GM19035 (cell line): ENCODE measurements at regions not wholly inside any gene's neighbourhood (a gene's known extent, or its start where the extent isn't known, plus 50 kb on each side); places are given as distances from the start of the nearest gene placed in this dataset.
A peak's percentile ranks its signal among the peaks of the same experiment; 100 is the strongest.

ENCODE experiments used
- ATAC-seq: cut with Tn5 transposase; IDR thresholded peaks from one replicate; pipeline ENCODE4 v1.9.1; 2021; ENCODE audit not compliant: unreplicated experiment

DNA sequence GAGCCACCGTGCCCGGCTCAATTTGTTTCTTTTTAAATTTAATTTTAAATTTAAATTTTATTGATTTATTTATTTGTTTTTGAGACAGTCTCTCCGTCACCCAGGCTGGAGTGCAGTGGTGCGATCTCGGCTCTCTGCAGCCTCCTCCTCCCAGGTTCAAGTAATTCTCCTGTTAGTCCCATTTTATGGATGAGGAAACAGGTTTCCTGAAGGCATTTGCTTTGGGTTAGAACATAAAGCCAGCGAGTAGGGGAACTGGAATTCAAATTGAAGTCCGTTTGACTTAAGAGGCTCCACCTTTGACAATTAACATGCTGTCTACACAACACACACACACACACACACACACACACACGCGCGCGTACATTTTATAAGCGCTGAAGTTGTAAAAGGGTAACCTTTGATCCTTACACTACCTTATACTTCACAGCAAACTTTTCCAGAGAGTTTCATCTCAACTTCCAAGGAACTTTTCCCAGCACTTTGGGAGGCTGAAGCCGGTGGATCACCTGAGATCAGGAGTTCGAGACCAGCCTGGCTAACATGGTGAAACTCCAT is 232.0 kb downstream of the BCAS1 start:
- ATAC-seq: no peak

DNA sequence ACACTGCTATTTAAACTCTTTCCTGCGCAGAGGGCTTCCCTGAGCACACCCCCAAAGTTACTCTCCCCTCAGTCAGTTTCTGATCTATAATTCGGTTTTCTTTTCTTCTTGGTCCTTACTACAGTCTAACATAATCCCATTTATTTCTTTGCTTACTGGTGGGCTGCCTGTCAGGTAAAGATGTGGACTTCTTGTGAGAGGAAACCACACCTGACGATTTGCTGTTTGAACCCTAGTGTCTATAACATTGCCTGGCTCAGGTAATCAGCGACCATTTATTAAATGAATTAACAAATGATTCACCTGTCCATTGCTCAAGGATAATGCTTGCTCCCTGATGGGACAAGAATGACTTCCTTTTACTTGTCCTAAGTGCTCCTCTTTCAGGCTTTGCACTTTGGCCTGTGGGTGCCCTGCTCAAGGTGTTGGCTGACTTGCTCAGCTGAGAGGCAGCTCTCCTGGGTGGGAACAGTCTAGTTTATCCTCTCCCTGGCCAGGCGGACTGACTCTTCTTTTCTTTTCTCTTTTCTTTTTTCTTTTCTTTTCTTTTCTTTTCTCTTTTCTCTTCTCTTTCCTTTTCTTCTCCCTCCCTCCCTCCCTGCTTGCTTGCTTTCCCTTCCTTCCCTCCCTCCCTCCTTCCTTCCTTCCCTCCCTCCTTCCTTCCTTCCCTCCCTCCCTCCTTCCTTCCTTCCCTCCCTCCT is 233.1 kb downstream of the BCAS1 start:
- no peak for ATAC-seq

DNA sequence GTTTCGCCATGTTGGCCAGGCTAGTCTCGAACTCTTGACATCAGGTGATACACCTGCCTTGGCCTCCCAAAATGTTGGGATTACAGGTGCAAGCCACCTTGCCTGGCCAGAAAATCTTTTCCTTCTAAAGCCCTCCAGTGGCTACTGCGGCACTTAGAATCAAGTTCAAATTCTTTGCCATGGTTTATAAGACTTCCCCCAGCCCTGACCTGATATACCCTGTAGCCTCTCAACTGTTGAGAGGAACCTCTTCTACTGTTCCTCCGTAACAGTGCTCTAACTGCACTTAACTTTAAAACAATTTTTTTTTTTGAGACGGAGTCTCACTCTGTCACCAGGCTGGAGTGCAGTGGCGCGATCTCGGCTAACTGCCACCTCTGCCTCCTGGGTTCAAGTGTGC is 235.6 kb downstream of the BCAS1 start:
- no peak for ATAC-seq

DNA sequence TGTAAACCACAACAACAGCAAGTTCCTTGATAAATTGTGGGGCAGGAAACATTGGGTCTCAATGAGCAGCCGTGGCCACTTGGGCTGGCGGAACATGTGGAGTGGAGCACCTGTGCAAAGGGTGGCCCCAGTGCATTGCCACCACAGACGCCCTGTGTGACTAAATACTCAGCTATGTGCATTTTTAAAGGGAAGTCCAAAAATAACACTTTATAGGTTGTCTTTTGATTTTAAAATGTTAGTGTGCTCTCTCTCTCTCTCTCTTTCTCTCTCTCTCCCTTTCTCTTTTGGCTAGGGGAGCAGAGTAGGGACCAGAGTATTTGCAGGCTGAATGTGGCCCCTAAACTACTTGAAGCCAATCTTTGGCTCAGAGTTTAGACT is 236.3 kb downstream of the BCAS1 start:
- no peak for ATAC-seq

DNA sequence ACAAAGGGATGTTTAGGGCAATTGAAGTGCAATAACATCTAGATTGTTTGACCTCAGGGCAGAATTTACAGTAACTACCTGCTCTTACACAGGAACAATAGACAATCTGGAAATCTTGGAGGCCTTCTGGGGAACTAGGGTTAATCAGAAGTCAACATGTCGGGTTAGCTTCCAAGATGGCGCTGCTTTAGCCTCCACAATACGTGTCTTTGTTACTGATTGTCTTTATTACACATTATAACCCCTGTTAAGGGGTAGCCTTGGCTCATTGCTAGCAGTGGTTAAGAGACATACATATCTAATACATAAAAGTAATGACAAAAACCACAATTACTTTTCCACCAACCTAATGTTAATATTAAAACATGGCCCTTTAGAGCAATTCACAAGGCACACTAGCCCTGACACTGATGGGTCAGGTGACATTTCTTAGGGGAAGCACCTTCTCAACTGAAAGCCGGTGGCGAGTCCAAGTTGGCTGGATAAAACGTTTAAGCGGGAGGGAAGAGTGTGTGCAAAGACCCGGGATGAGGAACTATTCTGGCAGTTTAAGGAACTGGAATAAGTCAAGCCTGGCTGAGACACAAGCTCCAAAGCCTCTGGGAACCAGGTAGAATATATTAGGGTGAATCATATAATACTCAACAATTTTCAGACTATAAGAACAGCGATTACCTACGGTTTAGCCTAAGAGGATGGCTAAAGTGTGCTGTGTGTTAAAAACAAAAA is 236.9 kb downstream of the BCAS1 start:
- no peak for ATAC-seq

DNA sequence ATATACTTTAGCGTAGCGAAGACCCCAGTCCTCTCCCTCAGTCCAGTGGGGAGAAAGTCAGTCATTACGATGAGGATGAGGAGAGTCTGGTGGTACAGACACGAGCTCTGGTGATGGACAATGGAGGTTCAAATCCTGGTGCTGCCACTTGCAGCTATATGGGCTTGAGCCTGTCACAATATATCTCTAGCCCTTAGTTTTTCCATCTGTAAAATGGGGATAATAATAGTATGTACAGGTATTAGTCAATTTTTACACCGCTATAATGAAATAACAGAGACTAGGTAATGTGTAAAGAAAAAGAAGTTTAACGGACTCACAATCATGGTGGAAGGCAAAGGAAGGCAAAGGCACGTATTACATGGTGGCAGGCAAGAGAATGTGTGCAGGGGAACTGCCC is 237.9 kb downstream of the BCAS1 start:
- no peak for ATAC-seq

DNA sequence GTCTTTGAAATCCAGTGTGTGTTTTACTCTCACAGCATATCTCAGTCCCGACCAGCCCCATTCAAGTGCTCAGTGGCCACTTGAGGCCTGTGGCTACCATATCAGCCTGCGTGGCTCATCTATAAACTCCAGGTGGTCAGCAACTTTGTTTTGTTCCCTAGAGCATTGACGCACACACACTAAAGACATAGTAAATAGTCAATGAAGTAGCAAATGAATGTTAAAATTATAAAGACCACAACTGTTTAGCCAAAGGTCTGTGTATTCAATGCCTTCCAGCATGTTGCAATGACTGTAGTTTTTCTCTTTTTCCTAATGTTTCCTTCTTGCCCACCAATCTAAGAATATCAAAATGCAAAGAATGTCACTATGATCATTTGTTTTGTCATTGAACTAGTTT is 238.2 kb upstream of the ZNF217 start:
- no peak for ATAC-seq

DNA sequence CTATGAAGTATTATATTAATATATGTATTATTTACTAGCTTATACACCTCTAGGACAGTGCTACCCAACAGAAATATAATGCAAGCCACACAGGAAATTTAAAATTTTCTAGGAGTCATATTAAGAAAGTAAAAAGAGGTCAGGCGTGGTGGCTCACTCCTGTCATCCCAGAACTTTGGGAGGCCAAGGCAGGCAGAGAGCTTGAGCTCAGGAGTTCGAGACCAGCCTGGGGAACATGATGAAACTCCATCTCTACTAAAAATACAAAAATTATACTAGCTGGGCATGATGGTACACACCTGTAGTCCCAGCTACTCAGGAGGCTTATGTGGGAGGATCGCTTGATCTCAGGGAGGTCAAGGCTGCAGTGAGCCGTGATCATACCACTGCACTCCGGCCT is 237.6 kb upstream of the ZNF217 start:
- no peak for ATAC-seq

DNA sequence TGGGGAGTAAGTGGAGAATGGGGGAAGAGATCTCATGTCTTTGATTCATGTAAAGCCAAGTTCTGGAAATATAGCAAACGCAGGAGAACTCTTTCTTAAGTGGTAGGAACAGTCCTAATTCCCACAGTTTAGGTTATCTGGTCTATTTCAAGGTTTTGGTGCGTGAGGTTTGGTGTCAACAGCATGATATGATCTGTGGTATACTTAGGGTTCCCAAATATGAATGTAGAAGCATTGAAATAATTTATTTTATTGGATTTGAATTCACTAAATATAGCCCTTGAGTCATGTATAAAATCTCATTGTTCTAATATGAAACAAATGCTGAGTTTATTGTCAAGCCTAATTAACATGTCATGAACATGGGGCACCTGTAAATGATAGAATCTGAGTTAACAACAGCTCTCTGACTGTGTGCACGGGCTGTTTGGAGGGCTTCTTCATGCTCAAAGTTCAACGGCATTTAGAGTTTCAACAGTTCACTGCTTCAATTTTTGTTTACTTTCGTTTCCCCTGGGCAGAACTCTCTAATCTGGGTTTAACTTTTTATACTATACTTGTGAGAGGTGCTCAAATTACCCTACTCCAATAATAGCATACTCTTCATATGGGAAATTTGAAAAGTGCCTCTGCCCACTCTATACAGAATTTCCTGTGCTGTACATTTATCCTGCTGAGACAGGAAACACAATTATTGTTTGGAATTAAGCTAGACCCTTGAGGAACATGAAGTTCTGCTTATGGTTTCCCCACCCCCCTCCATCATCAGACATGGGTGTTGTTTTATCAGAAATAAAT is 236.3 kb upstream of the ZNF217 start:
- no peak for ATAC-seq

DNA sequence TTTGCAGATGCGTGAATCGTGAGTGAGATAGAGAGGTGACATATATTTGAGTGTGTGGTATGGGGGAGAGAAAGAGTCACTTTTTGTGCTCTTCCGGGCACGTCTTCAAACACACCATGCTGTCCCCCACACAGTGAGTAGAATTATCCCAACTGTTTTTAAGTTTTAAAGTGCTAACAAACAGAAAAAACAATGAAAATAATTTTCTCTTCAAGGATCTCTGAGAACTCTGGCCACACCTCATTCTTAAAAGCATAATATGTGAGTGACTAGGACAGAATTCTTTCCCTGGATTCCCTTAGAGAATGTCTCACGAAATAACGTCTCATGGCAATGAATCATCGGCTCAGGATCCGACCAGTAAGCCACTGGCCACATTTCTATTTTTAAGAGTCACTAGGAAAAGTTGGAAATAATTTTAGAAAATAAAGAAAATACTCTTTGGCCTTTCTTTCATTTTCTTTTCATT is 235.7 kb upstream of the ZNF217 start:
- no peak for ATAC-seq

DNA sequence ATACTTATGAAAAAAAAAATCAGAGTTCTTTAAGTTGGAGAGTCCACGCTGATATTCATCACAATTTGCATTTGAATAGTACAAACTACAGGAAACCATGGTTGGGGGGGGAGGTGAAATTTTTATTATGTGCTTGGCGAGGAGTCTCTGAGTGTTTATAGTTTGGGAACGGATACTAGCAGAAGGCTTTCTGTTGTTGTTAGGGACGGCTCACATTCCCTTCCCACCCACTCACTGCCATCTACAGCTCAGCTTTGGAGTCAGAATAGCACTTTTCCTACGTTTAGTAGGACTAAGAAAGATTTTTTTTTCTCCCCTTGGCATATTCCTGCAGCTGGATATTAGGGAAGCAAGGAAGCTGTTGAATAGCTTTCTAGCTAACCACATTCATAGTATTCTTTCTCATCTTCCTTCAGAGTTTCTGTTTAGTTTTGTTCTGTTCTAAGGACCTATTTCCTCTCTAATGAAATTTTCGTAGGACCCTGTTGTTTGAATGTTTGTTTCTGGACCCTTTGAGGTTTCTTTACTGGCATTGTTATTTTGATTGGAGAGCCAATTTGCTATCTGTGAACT is 235.1 kb upstream of the ZNF217 start:
- ATAC-seq: no peak

DNA sequence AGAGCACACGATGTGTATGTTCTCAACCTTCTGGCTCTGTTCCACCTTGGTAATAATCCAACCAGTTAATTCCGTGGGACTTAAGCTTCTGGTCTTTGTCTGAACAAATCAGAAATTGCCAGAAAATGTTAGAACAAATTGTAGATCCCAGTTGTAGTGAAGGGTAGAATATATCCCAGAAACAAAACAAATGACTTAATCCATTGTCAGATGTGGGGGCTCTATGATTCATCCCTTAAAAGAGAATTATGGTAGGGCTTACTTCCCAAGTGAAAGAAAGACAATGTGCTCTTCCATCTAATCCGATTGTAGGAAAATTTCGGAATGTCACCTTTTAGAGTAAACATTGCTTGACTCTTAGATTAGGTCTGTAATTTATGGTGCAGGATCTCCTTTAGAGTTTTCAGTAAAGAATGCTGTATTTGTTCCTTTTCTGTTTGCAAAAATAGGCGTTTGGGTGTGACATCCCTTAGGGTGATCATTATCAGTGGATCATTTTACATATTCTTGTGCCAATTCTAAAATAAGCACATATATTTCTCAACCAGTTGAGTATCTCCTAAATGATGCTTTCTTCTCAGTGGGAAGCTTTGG is 234.5 kb upstream of the ZNF217 start:
- ATAC-seq: no peak

DNA sequence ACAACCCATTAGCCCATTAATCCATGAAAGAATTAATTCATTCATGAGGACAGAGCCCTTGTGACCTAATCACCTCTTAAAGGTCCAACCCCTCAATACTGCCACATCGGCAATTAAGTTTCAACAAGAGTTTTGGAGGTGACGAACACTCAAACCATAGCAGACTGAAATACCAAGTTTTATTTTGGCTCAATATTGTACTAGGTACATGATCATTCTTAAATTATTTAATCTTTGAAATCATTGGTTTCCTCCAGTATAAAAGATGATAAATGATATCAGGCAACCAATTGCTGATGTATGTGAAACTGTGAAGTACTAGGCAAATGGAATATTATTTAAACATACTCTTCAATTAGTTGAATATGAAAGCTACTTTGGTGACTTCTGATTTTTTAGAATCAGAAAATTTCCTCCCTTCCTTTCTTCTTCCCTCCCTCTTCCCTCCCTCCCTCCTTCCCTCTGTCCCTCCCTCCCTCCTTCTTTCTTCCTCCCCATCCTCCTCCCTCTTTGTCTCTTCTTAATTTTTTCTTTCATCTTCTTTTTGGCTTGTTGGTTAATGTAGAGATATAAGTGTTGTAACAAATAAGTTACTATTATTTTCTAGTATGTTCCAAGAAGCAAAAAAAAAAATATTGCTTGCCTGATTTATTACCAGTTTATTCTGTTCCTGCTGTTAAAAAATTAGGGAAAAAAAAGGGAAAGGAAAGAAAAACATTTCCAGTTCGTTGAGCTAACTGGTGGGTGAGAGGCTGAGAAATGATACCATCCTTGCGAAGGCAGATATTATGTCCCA is 233.9 kb upstream of the ZNF217 start:
- no peak for ATAC-seq

DNA sequence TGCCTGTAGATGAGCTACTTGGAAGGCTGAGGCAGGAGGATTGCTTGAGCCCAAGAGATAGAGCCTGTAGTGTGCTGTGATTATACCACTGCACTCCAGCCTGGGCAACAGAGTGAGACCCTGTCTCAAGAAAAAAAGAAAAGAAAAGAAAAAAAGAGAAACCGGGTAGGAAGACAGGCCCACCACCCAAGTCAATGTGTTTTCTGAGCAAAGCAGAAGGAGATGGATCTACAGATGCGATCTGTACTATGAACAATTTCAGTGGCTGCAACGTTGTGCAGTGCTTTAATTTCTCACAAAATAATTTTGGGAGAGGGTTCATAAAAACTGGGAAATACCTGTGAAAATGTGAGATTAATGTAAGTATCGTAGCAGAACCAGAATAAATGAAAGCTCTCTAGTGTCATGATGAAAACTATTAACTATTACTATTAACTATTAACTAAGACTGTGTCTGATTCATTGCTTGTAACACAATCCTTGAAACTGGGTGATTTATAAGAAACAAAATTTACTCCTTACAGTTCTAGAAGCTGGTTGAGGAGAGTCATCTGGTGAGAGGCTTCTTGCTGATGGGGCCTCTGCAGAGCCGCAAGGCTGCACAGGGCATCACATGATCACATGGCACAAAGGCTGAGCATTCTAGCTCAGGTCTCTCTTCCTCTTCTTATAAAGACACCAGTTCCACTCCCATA is 233.1 kb upstream of the ZNF217 start:
- peak; percentile 57 for ATAC-seq

DNA sequence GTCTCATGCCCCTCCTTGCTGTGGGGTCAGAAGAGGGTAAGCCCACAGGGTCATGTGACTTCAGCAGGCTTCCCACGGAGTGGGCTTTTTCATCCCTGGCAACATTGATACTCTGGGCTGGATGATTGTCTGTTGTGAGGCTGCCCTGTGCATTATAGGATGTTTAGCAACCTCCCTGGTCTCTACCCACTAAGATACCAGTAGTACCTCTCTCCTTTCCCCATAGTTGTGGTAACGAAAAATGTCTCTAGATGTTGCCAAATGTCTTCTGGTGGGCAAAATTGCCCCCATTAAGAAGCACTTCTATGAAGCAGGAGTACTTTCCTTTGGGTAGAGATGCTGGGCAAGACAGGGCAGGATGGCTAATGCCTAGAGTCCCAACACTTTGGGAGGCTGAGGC is 232.5 kb upstream of the ZNF217 start:
- ATAC-seq: no peak

DNA sequence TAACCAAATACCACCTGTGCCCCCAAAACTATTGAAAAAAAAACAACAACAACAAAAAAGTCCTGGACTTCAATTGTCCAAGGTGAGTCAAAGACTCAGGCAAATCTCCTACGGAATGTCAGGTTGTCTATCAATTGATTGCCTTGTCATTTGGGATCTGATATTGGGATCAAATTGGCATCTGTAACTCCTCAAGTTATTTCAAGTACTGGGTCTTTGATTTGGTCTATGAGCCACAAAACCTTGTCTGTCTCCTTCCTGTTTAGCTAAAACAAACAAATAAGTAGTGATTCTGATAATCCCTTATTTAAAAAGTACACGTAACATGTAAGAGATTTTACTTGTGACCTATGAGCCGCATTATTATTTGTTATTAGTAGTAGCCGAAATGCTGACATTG is 231.6 kb upstream of the ZNF217 start:
- no peak for ATAC-seq

DNA sequence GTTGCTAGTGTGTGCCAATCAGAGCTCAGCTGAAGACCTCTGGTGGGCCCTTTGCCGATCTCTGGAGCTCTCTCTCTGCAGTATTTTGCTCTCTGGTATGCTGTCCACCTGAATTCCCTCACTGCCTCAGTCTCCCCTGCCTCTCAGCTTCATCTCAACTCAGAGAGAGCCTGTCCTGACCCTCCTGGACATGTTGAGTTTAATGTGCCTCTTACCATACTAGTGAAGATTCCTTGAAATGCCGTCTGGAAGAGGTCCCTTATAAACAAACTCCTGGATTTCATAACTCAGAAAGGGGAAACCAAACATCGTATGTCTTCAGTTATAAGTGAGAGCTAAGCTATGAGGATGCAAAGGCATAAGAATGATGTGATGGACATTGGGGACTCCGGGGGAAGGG is 231.1 kb upstream of the ZNF217 start:
- ATAC-seq: no peak

DNA sequence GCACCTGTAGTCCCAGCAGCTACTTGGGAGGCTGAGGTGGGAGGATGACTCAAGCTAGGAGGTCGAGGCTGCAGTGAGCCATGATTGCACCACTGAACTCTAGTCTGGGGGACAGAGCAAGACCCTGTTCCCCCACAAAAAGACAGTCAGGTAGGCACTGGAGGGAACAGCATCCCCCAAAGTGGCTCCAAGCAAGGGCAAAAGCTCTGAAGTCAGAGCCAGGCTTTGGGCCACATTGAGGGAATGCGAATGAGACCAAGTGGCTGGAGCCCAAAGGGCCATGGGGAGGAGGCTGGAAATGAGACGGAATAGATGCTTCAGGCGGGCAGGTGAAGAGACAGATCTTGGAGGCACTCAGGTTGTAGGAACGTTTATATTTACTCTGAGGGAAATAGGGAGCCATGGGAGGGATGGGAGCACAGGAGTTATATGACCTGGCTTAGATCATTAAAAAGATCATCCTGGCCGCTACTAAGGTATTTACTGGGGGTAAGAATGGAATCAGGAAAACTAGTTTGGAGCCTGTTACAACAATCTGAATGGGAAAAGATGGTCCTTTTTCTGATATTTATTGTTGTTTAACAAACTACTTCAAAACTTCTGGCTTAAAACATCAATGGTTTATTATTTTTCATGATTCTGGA is 229.6 kb upstream of the ZNF217 start:
- ATAC-seq: no peak

DNA sequence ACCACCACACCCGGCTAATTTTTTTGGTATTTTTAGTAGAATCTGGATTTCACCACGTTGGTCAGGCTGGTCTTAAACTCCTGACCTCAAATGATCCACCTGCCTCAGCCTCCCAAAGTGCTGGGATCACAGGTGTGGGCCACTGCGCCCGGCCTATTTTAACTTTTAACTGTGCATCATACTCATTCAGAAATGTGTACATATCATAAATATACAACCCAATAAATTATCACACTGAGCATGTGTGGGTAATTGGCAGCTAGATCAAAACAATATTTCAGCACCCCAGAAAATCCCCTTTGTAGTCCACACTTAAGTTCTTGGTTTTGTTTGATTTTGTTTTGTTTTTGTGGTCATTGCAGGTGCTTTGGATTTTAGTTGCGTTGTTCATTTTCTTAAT is 228.9 kb upstream of the ZNF217 start:
- ATAC-seq: no peak
